Lower lobe of right lung (tissue), 2 donors: ENCODE measurements at regions not wholly inside any gene's neighbourhood (a gene's known extent, or its start where the extent isn't known, plus 50 kb on each side); places are given as distances from the start of the nearest gene placed in this dataset.

ENCODE experiments used
- ATAC-seq, 2 donors: fragments of 200-7000 bp; cut with Tn5 transposase; one replicate each; pipeline ENCODE4 v1.9.1; 2020 to 2022; ENCODE audit warnings: mild to moderate bottlenecking in 2 of 2, moderate library complexity in 2 of 2
- DNase-seq: peaks from one replicate; pipeline ENCODE4 v3.0.0-alpha.2; 2020
- H3K27ac ChIP-seq: fragments of 200-600 bp; one replicate; pipeline ENCODE4 v1.8.0; 2022
- H3K27me3 ChIP-seq: fragments of 200-600 bp; one replicate; pipeline ENCODE4 v1.8.0; 2022; ENCODE audit warnings: low read depth
- H3K36me3 ChIP-seq: fragments of 200-600 bp; one replicate; pipeline ENCODE4 v1.8.0; 2022; ENCODE audit warnings: mild to moderate bottlenecking
- H3K4me1 ChIP-seq: fragments of 200-600 bp; one replicate; pipeline ENCODE4 v1.8.0; 2022
- H3K4me3 ChIP-seq: fragments of 200-600 bp; one replicate; pipeline ENCODE4 v1.8.0; 2022; ENCODE audit warnings: mild to moderate bottlenecking
- H3K9me3 ChIP-seq: fragments of 200-600 bp; one replicate; pipeline ENCODE4 v1.8.0; 2022
- intact Hi-C: fragments of 100-400 bp; cut with DNase I; formaldehyde crosslinking; loops from one replicate; pipeline ENCODE4 v1.11.0; 2022
- TF ChIP-seq, protein P1 (sequence below): fragments of 200-600 bp; IDR thresholded peaks from one replicate; pipeline ENCODE4 v1.8.0; 2022; ENCODE audit warnings: antibody characterized with exemption, mild to moderate bottlenecking
- donor health status: DM: no; HTN: yes; CAD: no; lungs with severe emphysema.

- Histone ChIP-seq H3K36me3 (no peaks in the 10 kb centered on the region), H3K4me1 (no peaks in the 10 kb centered on the region), H3K9me3 (peaks cover 18% of the 10 kb centered on the region), H3K4me3 (no peak overlapping the region), H3K27me3 (no peaks in the 10 kb centered on the region), H3K27ac (no peak overlapping the region)
- intact Hi-C loops, result no loop called here
- DNase-seq, result no peak
- ATAC-seq, result no peak
- TF ChIP-seq, protein P1, sequence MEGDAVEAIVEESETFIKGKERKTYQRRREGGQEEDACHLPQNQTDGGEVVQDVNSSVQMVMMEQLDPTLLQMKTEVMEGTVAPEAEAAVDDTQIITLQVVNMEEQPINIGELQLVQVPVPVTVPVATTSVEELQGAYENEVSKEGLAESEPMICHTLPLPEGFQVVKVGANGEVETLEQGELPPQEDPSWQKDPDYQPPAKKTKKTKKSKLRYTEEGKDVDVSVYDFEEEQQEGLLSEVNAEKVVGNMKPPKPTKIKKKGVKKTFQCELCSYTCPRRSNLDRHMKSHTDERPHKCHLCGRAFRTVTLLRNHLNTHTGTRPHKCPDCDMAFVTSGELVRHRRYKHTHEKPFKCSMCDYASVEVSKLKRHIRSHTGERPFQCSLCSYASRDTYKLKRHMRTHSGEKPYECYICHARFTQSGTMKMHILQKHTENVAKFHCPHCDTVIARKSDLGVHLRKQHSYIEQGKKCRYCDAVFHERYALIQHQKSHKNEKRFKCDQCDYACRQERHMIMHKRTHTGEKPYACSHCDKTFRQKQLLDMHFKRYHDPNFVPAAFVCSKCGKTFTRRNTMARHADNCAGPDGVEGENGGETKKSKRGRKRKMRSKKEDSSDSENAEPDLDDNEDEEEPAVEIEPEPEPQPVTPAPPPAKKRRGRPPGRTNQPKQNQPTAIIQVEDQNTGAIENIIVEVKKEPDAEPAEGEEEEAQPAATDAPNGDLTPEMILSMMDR, result no peak
Observed at GRCh38 chr15:31579282-31579681, 252.6 kb downstream of the KLF13 start.

- Histone ChIP-seq H3K36me3 (no peaks in the 10 kb centered on the region), H3K9me3 (peaks cover 18% of the 10 kb centered on the region), H3K27ac (no peak overlapping the region), H3K4me1 (no peaks in the 10 kb centered on the region), H3K27me3 (no peaks in the 10 kb centered on the region), H3K4me3 (no peak overlapping the region)
- intact Hi-C loops, result no loop called here
- DNase-seq (no peak), ATAC-seq (no peak)
- TF ChIP-seq, protein P1, result no peak
Observed at GRCh38 chr15:31579976-31580375, 253.3 kb downstream of the KLF13 start.

DNA sequence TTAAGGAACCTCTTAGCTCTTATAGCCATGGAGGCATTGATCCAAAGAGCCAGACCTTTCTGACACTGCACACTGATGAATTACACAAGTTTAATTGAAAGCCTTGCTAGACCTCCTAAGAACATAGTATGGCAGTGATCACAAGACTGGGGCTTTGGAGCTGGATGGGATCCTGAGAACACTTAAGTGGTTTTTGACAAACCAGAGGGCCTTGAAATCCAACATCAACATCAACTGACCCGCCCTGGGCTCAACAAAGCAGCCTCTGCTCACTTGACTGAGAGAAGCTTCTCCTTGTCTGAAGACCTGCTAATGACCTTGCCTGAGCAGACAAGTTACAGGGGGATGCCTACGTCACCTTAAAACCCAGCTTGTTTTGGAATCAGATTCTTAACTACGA is 257.6 kb downstream of the KLF13 start:
- Histone ChIP-seq H3K27ac (no peak overlapping the region), H3K27me3 (no peaks in the 10 kb centered on the region), H3K4me1 (no peaks in the 10 kb centered on the region), H3K9me3 (peaks cover 18% of the 10 kb centered on the region), H3K4me3 (no peak overlapping the region), H3K36me3 (no peaks in the 10 kb centered on the region)
- TF ChIP-seq, protein P1, result no peak
- ATAC-seq (no peak), DNase-seq (no peak)
- intact Hi-C loops, result no loop called here

GRCh38 chr15:31585240-31585639 is 258.6 kb downstream of the KLF13 start:
- DNase-seq (no peak), ATAC-seq (no peak)
- TF ChIP-seq, protein P1, result no peak
- Histone ChIP-seq H3K9me3 (peaks cover 18% of the 10 kb centered on the region), H3K27ac (no peak overlapping the region), H3K4me3 (no peak overlapping the region), H3K4me1 (no peaks in the 10 kb centered on the region), H3K36me3 (no peaks in the 10 kb centered on the region), H3K27me3 (no peaks in the 10 kb centered on the region)
- intact Hi-C loops, result no loop called here

GRCh38 chr15:31586841-31587240 is 260.2 kb downstream of the KLF13 start:
- ATAC-seq (no peak), DNase-seq (no peak)
- H3K4me1 ChIP-seq, result no peaks in the 10 kb centered on the region
- intact Hi-C loops, result no loop called here
- H3K9me3 ChIP-seq, result peaks cover 8% of the 10 kb centered on the region
- TF ChIP-seq, protein P1, result no peak
- H3K27ac ChIP-seq, result no peak overlapping the region
- no peaks in the 10 kb centered on the region for H3K27me3 ChIP-seq
- H3K4me3 ChIP-seq, result no peak overlapping the region
- H3K36me3 ChIP-seq, result no peaks in the 10 kb centered on the region

GRCh38 chr15:31587583-31587982 is 260.9 kb downstream of the KLF13 start:
- ATAC-seq (no peak), DNase-seq (no peak)
- TF ChIP-seq, protein P1, result no peak
- H3K36me3 ChIP-seq, result no peaks in the 10 kb centered on the region
- H3K9me3 ChIP-seq, result peaks cover 2% of the 10 kb centered on the region
- H3K4me3 ChIP-seq, result no peak overlapping the region
- intact Hi-C loops, result no loop called here
- H3K27ac ChIP-seq, result no peak overlapping the region
- no peaks in the 10 kb centered on the region for H3K27me3 ChIP-seq
- H3K4me1 ChIP-seq, result no peaks in the 10 kb centered on the region
